CD8-positive, alpha-beta memory T cell (primary cell): ENCODE measurements at regions not wholly inside any gene's neighbourhood (a gene's known extent, or its start where the extent isn't known, plus 50 kb on each side); places are given as distances from the start of the nearest gene placed in this dataset.

Source experiments
- CTCF ChIA-PET: fragments of 350-600 bp; sonication (Branson Sonifier 250); formaldehyde crosslinking; loops from one replicate; lab custom pipeline; 2021; ENCODE audit warnings: antibody characterized with exemption; lab: Charles Lee
- POLR2A ChIA-PET: fragments of 350-600 bp; sonication (Branson Sonifier 250); formaldehyde crosslinking; loops from one replicate; lab custom pipeline; 2021; ENCODE audit warnings: antibody characterized with exemption; lab: Charles Lee
- DNase-seq, 5 donors: peaks; one replicate each; pipeline versions ENCODE4 v3.0.0 to v3.0.0-alpha.2; 2020 to 2022; ENCODE audit warnings: mixed read lengths in 1 of 5
- H3K27ac ChIP-seq: one replicate; pipeline ENCODE4 v1.7.0; 2013; ENCODE audit warnings: low read depth, mild to moderate bottlenecking, low read length, moderate library complexity
- H3K27me3 ChIP-seq: 2 replicates; pipeline ENCODE4 v1.7.0; 2013; ENCODE audit warnings: low read length, mild to moderate bottlenecking; ENCODE audit not compliant: insufficient read depth, poor library complexity, severe bottlenecking
- H3K36me3 ChIP-seq: 2 replicates; pipeline ENCODE4 v1.7.0; 2013; ENCODE audit warnings: mild to moderate bottlenecking, low read length, moderate library complexity; ENCODE audit not compliant: insufficient read depth
- H3K4me1 ChIP-seq: 2 replicates; pipeline ENCODE4 v1.7.0; 2013; ENCODE audit warnings: mild to moderate bottlenecking, low read length, moderate library complexity; ENCODE audit not compliant: insufficient read depth
- H3K4me3 ChIP-seq: 2 replicates; pipeline ENCODE4 v1.7.0; 2013; ENCODE audit warnings: mild to moderate bottlenecking, low read length
- H3K9me3 ChIP-seq: 2 replicates; pipeline ENCODE4 v1.7.0; 2013; ENCODE audit warnings: mild to moderate bottlenecking, low read length
- H3K27ac Mint-ChIP-seq, 8 donors: one replicate each; pipeline ENCODE4 v1.8.0; 2020 to 2021; ENCODE audit warnings: mixed read lengths in 8 of 8, mild to moderate bottlenecking in 6 of 8, inconsistent platforms in 3 of 8, moderate library complexity in 3 of 8
- H3K27me3 Mint-ChIP-seq, 2 donors: one replicate each; pipeline ENCODE4 v1.8.0; 2020 to 2021; ENCODE audit warnings: mixed read lengths in 2 of 2, mild to moderate bottlenecking in 1 of 2, moderate library complexity in 1 of 2
- H3K36me3 Mint-ChIP-seq, 3 donors: one replicate each; pipeline ENCODE4 v1.8.0; 2020 to 2021; ENCODE audit warnings: mixed read lengths in 3 of 3, inconsistent platforms in 1 of 3, mild to moderate bottlenecking in 1 of 3
- H3K4me1 Mint-ChIP-seq, 3 donors: one replicate each; pipeline ENCODE4 v1.8.0; 2020 to 2021; ENCODE audit warnings: mixed read lengths in 3 of 3, inconsistent platforms in 1 of 3, mild to moderate bottlenecking in 1 of 3
- H3K4me3 Mint-ChIP-seq, 7 donors: one replicate each; pipeline ENCODE4 v1.8.0; 2020 to 2021; ENCODE audit warnings: mixed read lengths in 7 of 7, mild to moderate bottlenecking in 6 of 7, moderate library complexity in 4 of 7, inconsistent platforms in 2 of 7
- H3K9me3 Mint-ChIP-seq, 5 donors: one replicate each; pipeline ENCODE4 v1.8.0; 2020 to 2022; ENCODE audit warnings: mixed read lengths in 5 of 5, mild to moderate bottlenecking in 3 of 5, moderate library complexity in 2 of 5, inconsistent platforms in 1 of 5

GRCh38 chr1:219534991-219535390 is 77.9 kb downstream of the ZC3H11B start:
- no peak overlapping the region for H3K27ac ChIP-seq
- H3K9me3 ChIP-seq: no peaks in the 10 kb centered on the region
- POLR2A ChIA-PET: no interaction called here
- H3K27me3 ChIP-seq: no peaks in the 10 kb centered on the region
- DNase-seq: no peak
- CTCF ChIA-PET: no interaction called here
- H3K4me3 ChIP-seq: no peak overlapping the region
- Mint-ChIP-seq H3K9me3 (peaks cover 0 to 7% (median 2%) of the 10 kb centered on the region in 5 donors), H3K27me3 (no peaks in the 10 kb centered on the region), H3K27ac (no peak overlapping the region), H3K4me3 (no peak overlapping the region), H3K4me1 (no peaks in the 10 kb centered on the region), H3K36me3 (no peaks in the 10 kb centered on the region)
- no peaks in the 10 kb centered on the region for H3K36me3 ChIP-seq
- H3K4me1 ChIP-seq: no peaks in the 10 kb centered on the region

DNA sequence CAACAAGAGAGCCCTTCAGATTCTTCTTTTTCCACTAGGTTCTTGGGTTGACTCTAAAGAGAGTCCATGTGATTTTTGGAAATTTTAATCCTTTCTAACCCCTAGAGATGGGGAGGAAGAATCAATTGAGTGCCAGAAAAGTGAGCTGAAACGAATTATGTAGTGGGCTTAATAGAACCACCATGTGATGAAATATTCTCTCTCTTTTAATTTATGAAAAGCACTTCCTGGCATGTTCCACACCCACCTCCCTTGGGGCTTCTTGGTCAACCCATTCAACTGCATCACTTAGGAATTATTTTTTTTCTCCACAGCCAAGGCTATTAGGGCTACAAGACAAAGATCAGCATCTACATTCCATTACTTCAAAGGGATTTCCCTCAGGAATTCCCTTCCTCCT is 79.6 kb downstream of the ZC3H11B start:
- CTCF ChIA-PET: no interaction called here
- Histone ChIP-seq H3K4me1 (no peaks in the 10 kb centered on the region), H3K27me3 (no peaks in the 10 kb centered on the region), H3K4me3 (no peak overlapping the region), H3K27ac (no peak overlapping the region), H3K9me3 (no peaks in the 10 kb centered on the region), H3K36me3 (no peaks in the 10 kb centered on the region)
- H3K36me3 Mint-ChIP-seq: no peaks in the 10 kb centered on the region
- no peaks in the 10 kb centered on the region for H3K4me1 Mint-ChIP-seq
- no peak for DNase-seq
- H3K4me3 Mint-ChIP-seq: no peak overlapping the region
- H3K27ac Mint-ChIP-seq: no peak overlapping the region
- H3K27me3 Mint-ChIP-seq: no peaks in the 10 kb centered on the region
- POLR2A ChIA-PET: no interaction called here
- peaks cover 0 to 7% (median 2%) of the 10 kb centered on the region in 5 donors for H3K9me3 Mint-ChIP-seq

GRCh38 chr1:219529116-219529515 is 83.8 kb downstream of the ZC3H11B start:
- Mint-ChIP-seq H3K36me3 (no peaks in the 10 kb centered on the region), H3K27ac (no peak overlapping the region)
- POLR2A ChIA-PET: no interaction called here

DNA sequence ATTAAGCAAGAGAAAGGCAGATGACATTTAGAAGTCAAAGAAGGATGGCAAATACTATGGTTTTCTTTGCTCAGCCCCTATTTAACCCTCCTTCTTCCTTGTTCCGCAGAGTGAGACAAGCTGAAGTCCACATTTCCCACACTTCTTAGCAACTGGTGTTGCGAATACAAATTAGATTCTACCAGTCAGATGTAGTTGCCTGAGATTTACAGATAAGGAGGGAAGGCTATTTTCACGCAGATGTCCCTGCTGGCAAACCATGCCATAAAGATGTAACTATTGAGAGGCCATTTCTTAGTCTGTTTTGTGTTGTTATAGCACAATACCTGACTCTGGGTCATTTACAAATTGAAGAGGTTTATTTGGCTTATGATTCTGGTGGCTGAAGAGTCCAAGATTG is 84.3 kb downstream of the ZC3H11B start:
- DNase-seq: no peak
- no peak overlapping the region for H3K4me3 Mint-ChIP-seq
- H3K36me3 Mint-ChIP-seq: no peaks in the 10 kb centered on the region
- no peak overlapping the region for H3K4me3 ChIP-seq
- H3K9me3 Mint-ChIP-seq: peaks cover 0 to 5% (median under 1%) of the 10 kb centered on the region in 5 donors
- H3K36me3 ChIP-seq: no peaks in the 10 kb centered on the region
- no peak overlapping the region for H3K27ac Mint-ChIP-seq
- H3K4me1 ChIP-seq: no peaks in the 10 kb centered on the region
- no peaks in the 10 kb centered on the region for H3K27me3 ChIP-seq
- H3K9me3 ChIP-seq: no peaks in the 10 kb centered on the region
- no peaks in the 10 kb centered on the region for H3K4me1 Mint-ChIP-seq
- POLR2A ChIA-PET: no interaction called here
- CTCF ChIA-PET: no interaction called here
- no peak overlapping the region for H3K27ac ChIP-seq
- no peaks in the 10 kb centered on the region for H3K27me3 Mint-ChIP-seq

More at GRCh38 chr1:219529116-219529515, 83.8 kb downstream of the ZC3H11B start:
- no peak overlapping the region for H3K27ac ChIP-seq
- CTCF ChIA-PET: no interaction called here
- H3K4me1 Mint-ChIP-seq: no peaks in the 10 kb centered on the region
- H3K9me3 Mint-ChIP-seq: peaks cover 0 to 7% (median 2%) of the 10 kb centered on the region in 5 donors
- H3K36me3 ChIP-seq: no peaks in the 10 kb centered on the region
- H3K9me3 ChIP-seq: no peaks in the 10 kb centered on the region
- no peaks in the 10 kb centered on the region for H3K27me3 ChIP-seq
- no peak overlapping the region for H3K4me3 Mint-ChIP-seq
- H3K4me1 ChIP-seq: no peaks in the 10 kb centered on the region
- DNase-seq: no peak
- no peak overlapping the region for H3K4me3 ChIP-seq
- H3K27me3 Mint-ChIP-seq: no peaks in the 10 kb centered on the region

- H3K4me1 Mint-ChIP-seq: no peaks in the 10 kb centered on the region
- H3K27me3 Mint-ChIP-seq: no peaks in the 10 kb centered on the region
- DNase-seq: no peak
- no peaks in the 10 kb centered on the region for H3K4me1 ChIP-seq
- CTCF ChIA-PET: no interaction called here
- peaks cover 0 to 4% (median 0%) of the 10 kb centered on the region in 5 donors for H3K9me3 Mint-ChIP-seq
- H3K36me3 Mint-ChIP-seq: no peaks in the 10 kb centered on the region
- no peak overlapping the region for H3K27ac ChIP-seq
- H3K4me3 Mint-ChIP-seq: no peak overlapping the region
- no peak overlapping the region for H3K4me3 ChIP-seq
- no peak overlapping the region for H3K27ac Mint-ChIP-seq
- POLR2A ChIA-PET: no interaction called here
- H3K9me3 ChIP-seq: no peaks in the 10 kb centered on the region
- H3K36me3 ChIP-seq: no peaks in the 10 kb centered on the region
- no peaks in the 10 kb centered on the region for H3K27me3 ChIP-seq
Observed at GRCh38 chr1:219527994-219528393, 84.9 kb downstream of the ZC3H11B start.

DNA sequence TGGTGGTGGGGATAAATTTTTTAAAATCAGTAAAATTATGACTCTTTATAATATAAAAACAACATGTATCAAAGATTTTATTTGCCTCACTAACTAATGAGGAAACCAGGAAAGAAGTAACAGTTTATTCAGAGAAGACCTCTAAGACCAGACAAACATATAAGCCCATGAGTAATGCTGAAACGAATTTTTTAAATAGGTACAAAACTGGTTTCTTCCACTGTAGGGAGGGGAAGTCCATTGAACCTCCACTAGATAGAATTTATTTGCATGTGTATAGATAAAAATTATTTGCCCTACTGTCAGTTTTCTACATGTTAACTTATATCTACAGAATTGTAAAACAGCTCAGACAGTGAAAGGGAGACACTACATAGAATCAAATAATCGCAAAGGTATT is 86.8 kb downstream of the ZC3H11B start:
- Histone ChIP-seq H3K27ac (no peak overlapping the region), H3K27me3 (no peaks in the 10 kb centered on the region), H3K36me3 (no peaks in the 10 kb centered on the region), H3K9me3 (no peaks in the 10 kb centered on the region), H3K4me1 (no peaks in the 10 kb centered on the region), H3K4me3 (no peak overlapping the region)
- ChIA-PET POLR2A (no interaction called here), CTCF (no interaction called here)
- no peak for DNase-seq
- Mint-ChIP-seq H3K4me1 (no peaks in the 10 kb centered on the region), H3K36me3 (no peaks in the 10 kb centered on the region), H3K27ac (no peak overlapping the region), H3K27me3 (no peaks in the 10 kb centered on the region), H3K9me3 (peaks cover 0 to 2% (median 0%) of the 10 kb centered on the region in 5 donors), H3K4me3 (no peak overlapping the region)

- H3K36me3 ChIP-seq: no peaks in the 10 kb centered on the region
- no peak for DNase-seq
- no peaks in the 10 kb centered on the region for H3K9me3 ChIP-seq
- peaks cover 0 to 2% (median 0%) of the 10 kb centered on the region in 5 donors for H3K9me3 Mint-ChIP-seq
- CTCF ChIA-PET: no interaction called here
- H3K27ac Mint-ChIP-seq: no peak overlapping the region
- no peaks in the 10 kb centered on the region for H3K27me3 Mint-ChIP-seq
- no peaks in the 10 kb centered on the region for H3K36me3 Mint-ChIP-seq
- no peak overlapping the region for H3K27ac ChIP-seq
- H3K4me3 ChIP-seq: no peak overlapping the region
- H3K27me3 ChIP-seq: no peaks in the 10 kb centered on the region
- no peak overlapping the region for H3K4me3 Mint-ChIP-seq
- H3K4me1 ChIP-seq: no peaks in the 10 kb centered on the region
- POLR2A ChIA-PET: no interaction called here
- no peaks in the 10 kb centered on the region for H3K4me1 Mint-ChIP-seq
Observed at GRCh38 chr1:219523411-219523810, 89.5 kb downstream of the ZC3H11B start.

GRCh38 chr1:219521325-219521724 is 91.6 kb downstream of the ZC3H11B start:
- DNase-seq: no peak
- Mint-ChIP-seq H3K4me3 (no peak overlapping the region), H3K36me3 (no peaks in the 10 kb centered on the region), H3K27ac (no peak overlapping the region), H3K27me3 (no peaks in the 10 kb centered on the region), H3K9me3 (peaks cover 0 to 2% (median 0%) of the 10 kb centered on the region in 5 donors), H3K4me1 (no peaks in the 10 kb centered on the region)
- ChIA-PET POLR2A (no interaction called here), CTCF (no interaction called here)
- no peaks in the 10 kb centered on the region for H3K36me3 ChIP-seq
- no peak overlapping the region for H3K4me3 ChIP-seq
- no peaks in the 10 kb centered on the region for H3K27me3 ChIP-seq
- H3K27ac ChIP-seq: no peak overlapping the region
- H3K9me3 ChIP-seq: no peaks in the 10 kb centered on the region
- H3K4me1 ChIP-seq: no peaks in the 10 kb centered on the region

- CTCF ChIA-PET: no interaction called here
- POLR2A ChIA-PET: no interaction called here
Observed at GRCh38 chr1:219520241-219520640, 92.7 kb downstream of the ZC3H11B start.

More at GRCh38 chr1:219520241-219520640, 92.7 kb downstream of the ZC3H11B start:
- Mint-ChIP-seq H3K27ac (no peak overlapping the region), H3K27me3 (no peaks in the 10 kb centered on the region), H3K4me3 (no peak overlapping the region), H3K36me3 (no peaks in the 10 kb centered on the region), H3K9me3 (peaks cover 0 to 2% (median 0%) of the 10 kb centered on the region in 5 donors), H3K4me1 (no peaks in the 10 kb centered on the region)
- Histone ChIP-seq H3K4me3 (no peak overlapping the region), H3K9me3 (no peaks in the 10 kb centered on the region), H3K36me3 (no peaks in the 10 kb centered on the region), H3K4me1 (no peaks in the 10 kb centered on the region), H3K27ac (no peak overlapping the region), H3K27me3 (no peaks in the 10 kb centered on the region)
- DNase-seq: no peak
